ENCODE measurements at regions not wholly inside any gene's neighbourhood (a gene's known extent, or its start where the extent isn't known, plus 50 kb on each side); places are given as distances from the start of the nearest gene placed in this dataset.

DNA sequence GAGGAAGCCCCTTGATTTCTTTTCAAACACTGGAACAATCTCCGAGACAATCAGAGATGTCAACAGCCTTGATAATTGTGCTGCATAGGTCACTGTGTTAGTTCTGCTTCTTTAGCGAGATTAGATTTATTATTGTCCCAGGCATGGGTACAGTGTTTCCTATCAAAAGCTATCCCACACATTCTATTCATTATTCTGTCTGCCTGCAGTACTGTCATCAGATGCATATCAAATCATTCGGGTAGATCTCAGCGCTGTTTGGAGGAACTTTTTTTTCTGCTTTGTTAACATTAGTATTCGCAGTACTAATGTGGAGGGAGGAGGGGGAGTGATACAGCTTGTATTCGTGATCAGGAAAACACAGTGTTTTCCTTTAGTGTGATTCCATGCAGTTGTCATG, 208.0 kb downstream of the C11orf91 start:
- no peak overlapping the region for H3K4me3 ChIP-seq (ENCODE audit: low read length in 3 of 3)
- H3K9ac ChIP-seq (ENCODE audit: low read length in 3 of 3), result no peak overlapping the region
- H3K4me1 ChIP-seq (ENCODE audit: control insufficient read depth in 2 of 3, insufficient read depth in 2 of 3, low read depth in 1 of 3, low read length in 3 of 3), result no peaks in the 10 kb centered on the region
- TF ChIP-seq CTCF (IDR thresholded peaks at IDR 0.05; ENCODE audit: borderline replicate concordance, extremely low read depth, insufficient read depth), result no peak
- no peaks in the 10 kb centered on the region for H3K36me3 ChIP-seq (ENCODE audit: control insufficient read depth in 2 of 3, insufficient read depth in 3 of 3, low read length in 3 of 3)
- intact Hi-C loops (cut with DNase I), result no loop called here
- H3K9me3 ChIP-seq (ENCODE audit: control insufficient read depth in 2 of 3, insufficient read depth in 1 of 3, low read length in 3 of 3), result no peaks in the 10 kb centered on the region
- FAIRE-seq (no peak), DNase-seq (no peak)
- no peak overlapping the region for H3K27ac ChIP-seq (ENCODE audit: low read depth in 2 of 2, low read length in 2 of 2)
- H3K27me3 ChIP-seq (ENCODE audit: control insufficient read depth, insufficient read depth, low read length), result no peaks in the 10 kb centered on the region

DNA sequence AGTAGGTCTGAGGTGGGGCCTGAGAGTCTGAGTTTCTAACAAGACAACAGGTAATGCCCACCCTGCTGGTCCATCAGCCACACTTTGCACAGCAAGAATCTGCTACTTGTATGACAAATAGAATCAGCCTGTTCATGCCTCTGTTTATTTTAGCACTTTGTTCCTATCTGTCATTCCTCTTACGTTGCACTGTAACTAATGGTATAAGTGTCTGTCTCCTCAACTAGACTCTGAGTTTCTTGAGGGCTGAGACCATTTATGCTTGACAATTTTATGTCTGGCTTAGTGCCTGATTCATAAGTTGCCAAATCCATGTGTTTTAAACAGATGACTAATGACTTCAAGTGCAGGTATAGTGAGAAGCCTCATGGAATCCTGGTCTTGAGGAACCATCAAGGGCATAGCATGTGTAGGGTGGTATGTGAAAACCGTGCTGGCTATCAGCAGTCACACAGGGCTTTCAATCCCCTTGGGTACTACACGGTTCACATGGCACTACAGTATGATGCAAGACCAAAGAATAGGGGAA, 209.7 kb downstream of the C11orf91 start:
- intact Hi-C loops (cut with DNase I), result no loop called here
- no peaks in the 10 kb centered on the region for H3K9me3 ChIP-seq (ENCODE audit: control insufficient read depth in 2 of 3, insufficient read depth in 1 of 3, low read length in 3 of 3)
- no peak for FAIRE-seq
- DNase-seq, result no peak
- H3K36me3 ChIP-seq (ENCODE audit: control insufficient read depth in 2 of 3, insufficient read depth in 3 of 3, low read length in 3 of 3), result no peaks in the 10 kb centered on the region
- H3K27ac ChIP-seq (ENCODE audit: low read depth in 2 of 2, low read length in 2 of 2), result no peak overlapping the region
- no peak for TF ChIP-seq CTCF (IDR thresholded peaks at IDR 0.05; ENCODE audit: borderline replicate concordance, extremely low read depth, insufficient read depth)
- H3K4me1 ChIP-seq (ENCODE audit: control insufficient read depth in 2 of 3, insufficient read depth in 2 of 3, low read depth in 1 of 3, low read length in 3 of 3), result no peaks in the 10 kb centered on the region
- no peaks in the 10 kb centered on the region for H3K27me3 ChIP-seq (ENCODE audit: control insufficient read depth, insufficient read depth, low read length)
- no peak overlapping the region for H3K4me3 ChIP-seq (ENCODE audit: low read length in 3 of 3)
- no peak overlapping the region for H3K9ac ChIP-seq (ENCODE audit: low read length in 3 of 3)

DNA sequence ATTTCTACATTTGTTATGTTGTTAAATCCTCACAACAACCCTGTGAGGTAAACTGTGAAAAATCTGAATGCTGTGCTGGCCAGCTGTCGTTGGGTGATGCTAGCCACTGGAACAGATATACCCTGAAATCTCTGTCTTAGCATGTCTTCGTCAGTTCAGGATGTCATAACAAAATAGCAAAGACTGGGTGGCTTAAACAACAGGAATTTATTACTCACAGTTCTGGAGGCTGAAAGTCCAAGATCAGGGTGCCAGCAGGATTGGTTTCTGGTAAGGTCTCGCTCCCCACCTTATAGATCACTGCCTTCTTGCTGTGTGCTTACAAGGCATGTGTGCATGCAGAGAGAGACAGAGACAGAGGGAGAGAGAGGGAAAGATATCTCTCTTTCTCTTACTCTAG, 211.7 kb downstream of the C11orf91 start:
- TF ChIP-seq CTCF (IDR thresholded peaks at IDR 0.05; ENCODE audit: borderline replicate concordance, extremely low read depth, insufficient read depth), result no peak
- no peak for FAIRE-seq

DNA sequence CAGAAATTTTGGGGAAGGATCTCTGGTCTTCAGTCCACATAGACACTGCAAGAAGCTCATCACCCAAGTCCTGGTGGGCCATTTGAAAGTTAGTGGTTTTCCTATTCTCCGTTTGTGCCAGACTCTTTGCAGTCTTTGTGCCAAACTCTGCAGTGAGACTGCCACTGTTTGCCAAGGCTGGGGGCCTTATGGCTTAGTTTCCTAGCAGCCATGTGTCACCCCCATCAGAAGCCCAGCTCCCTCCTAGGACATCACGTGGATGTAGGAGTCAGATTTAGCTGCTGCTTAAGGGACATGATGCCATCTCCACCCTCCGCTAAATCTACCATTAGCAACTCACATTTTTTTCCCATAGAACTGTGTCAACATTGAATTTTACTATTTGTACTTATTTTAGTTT, 220.0 kb downstream of the C11orf91 start:
- Histone ChIP-seq H3K9me3 (ENCODE audit: control insufficient read depth in 2 of 3, insufficient read depth in 1 of 3, low read length in 3 of 3) (no peaks in the 10 kb centered on the region), H3K27ac (ENCODE audit: low read depth in 2 of 2, low read length in 2 of 2) (no peak overlapping the region), H3K27me3 (ENCODE audit: control insufficient read depth, insufficient read depth, low read length) (no peaks in the 10 kb centered on the region), H3K4me3 (ENCODE audit: low read length in 3 of 3) (no peak overlapping the region), H3K9ac (ENCODE audit: low read length in 3 of 3) (no peak overlapping the region), H3K4me1 (ENCODE audit: control insufficient read depth in 2 of 3, insufficient read depth in 2 of 3, low read depth in 1 of 3, low read length in 3 of 3) (peaks cover 0 to 5% (median 5%) of the 10 kb centered on the region in 3 donors), H3K36me3 (ENCODE audit: control insufficient read depth in 2 of 3, insufficient read depth in 3 of 3, low read length in 3 of 3) (no peaks in the 10 kb centered on the region)
- no peak for TF ChIP-seq CTCF (IDR thresholded peaks at IDR 0.05; ENCODE audit: borderline replicate concordance, extremely low read depth, insufficient read depth)
- intact Hi-C loops (cut with DNase I), result no loop called here
- DNase-seq, result no peak
- no peak for FAIRE-seq

More for the DNA sequence above, 211.7 kb downstream of the C11orf91 start:
- no peaks in the 10 kb centered on the region for H3K4me1 ChIP-seq (ENCODE audit: control insufficient read depth in 2 of 3, insufficient read depth in 2 of 3, low read depth in 1 of 3, low read length in 3 of 3)
- DNase-seq, result no peak
- H3K36me3 ChIP-seq (ENCODE audit: control insufficient read depth in 2 of 3, insufficient read depth in 3 of 3, low read length in 3 of 3), result no peaks in the 10 kb centered on the region
- intact Hi-C loops (cut with DNase I), result no loop called here
- no peak overlapping the region for H3K27ac ChIP-seq (ENCODE audit: low read depth in 2 of 2, low read length in 2 of 2)
- H3K4me3 ChIP-seq (ENCODE audit: low read length in 3 of 3), result no peak overlapping the region
- no peak overlapping the region for H3K9ac ChIP-seq (ENCODE audit: low read length in 3 of 3)
- no peaks in the 10 kb centered on the region for H3K9me3 ChIP-seq (ENCODE audit: control insufficient read depth in 2 of 3, insufficient read depth in 1 of 3, low read length in 3 of 3)
- H3K27me3 ChIP-seq (ENCODE audit: control insufficient read depth, insufficient read depth, low read length), result no peaks in the 10 kb centered on the region
